ENCODE measurements at regions not wholly inside any gene's neighbourhood (a gene's known extent, or its start where the extent isn't known, plus 50 kb on each side); places are given as distances from the start of the nearest gene placed in this dataset.

GRCh38 chr15:38049891-38050290 lies 115.5 kb downstream of the TMCO5A start:
- peak; percentile 65 for DNase-seq (ENCODE audit: low read depth)
- no peaks in the 10 kb centered on the region for H3K36me3 ChIP-seq (ENCODE audit: control insufficient read depth, insufficient read depth, low read length, severe bottlenecking)
- peaks cover 61% of the 10 kb centered on the region for H3K4me1 ChIP-seq (ENCODE audit: control insufficient read depth, insufficient read depth, low read length)
- H3K9ac ChIP-seq (ENCODE audit: low read length): peak overlapping the region; percentile 41
- no peaks in the 10 kb centered on the region for H3K9me3 ChIP-seq (ENCODE audit: control insufficient read depth, low read length)
- no peaks in the 10 kb centered on the region for H3K27me3 ChIP-seq (replicated peaks; ENCODE audit: control insufficient read depth, insufficient read depth, low read length)
- peak overlapping the region; percentile 44 for H3K4me3 ChIP-seq (ENCODE audit: low read length)

DNA sequence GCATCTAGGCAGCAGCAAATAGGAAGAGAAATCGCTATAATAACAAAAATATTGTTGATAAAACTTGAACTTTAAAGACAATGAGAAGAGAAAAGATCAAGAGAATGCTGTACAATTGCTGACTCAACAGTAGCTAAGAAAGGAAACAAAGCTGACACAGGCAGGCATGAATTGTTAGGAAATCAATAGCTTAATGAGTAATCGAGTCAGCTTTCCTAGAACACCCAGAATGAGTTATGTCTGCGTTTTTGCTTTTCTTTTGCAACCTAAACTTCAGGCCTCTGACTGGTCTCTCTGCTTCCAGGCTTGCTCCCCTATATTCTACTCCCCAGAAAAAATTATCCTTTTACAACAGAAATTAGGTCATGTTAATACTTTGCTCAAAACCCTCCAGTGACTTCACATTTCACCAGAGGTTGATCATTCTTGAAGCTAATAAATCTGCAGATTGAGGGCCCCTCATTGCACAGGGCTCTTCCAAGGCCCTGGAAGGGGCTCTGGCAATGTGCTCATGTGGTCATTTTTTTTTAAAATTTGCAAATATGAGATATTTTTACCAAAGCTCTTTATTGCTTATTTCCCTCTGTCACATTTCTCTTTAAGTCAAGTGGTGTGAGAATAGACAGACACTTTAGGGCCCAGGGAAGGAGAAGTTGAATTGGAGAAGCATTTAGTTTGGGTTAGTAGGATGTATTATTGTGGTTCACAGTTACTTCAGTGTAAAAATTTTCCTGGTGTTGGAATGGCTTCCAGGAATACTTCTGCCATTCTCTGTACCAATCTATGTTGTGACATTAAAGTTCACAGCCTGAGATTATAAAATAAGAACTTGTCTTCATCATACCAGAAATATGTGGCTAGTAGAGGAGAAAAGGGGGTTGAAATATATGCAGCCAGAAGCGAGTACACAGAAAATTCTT lies 116.3 kb downstream of the TMCO5A start:
- Histone ChIP-seq H3K9ac (ENCODE audit: low read length) (peak overlapping the region; percentile 67), H3K27me3 (replicated peaks; ENCODE audit: control insufficient read depth, insufficient read depth, low read length) (no peaks in the 10 kb centered on the region), H3K4me3 (ENCODE audit: low read length) (peak overlapping the region; percentile 44), H3K36me3 (ENCODE audit: control insufficient read depth, insufficient read depth, low read length, severe bottlenecking) (no peaks in the 10 kb centered on the region), H3K4me1 (ENCODE audit: control insufficient read depth, insufficient read depth, low read length) (peaks cover 54% of the 10 kb centered on the region), H3K9me3 (ENCODE audit: control insufficient read depth, low read length) (no peaks in the 10 kb centered on the region)
- DNase-seq (ENCODE audit: low read depth): peak; percentile 70

DNA sequence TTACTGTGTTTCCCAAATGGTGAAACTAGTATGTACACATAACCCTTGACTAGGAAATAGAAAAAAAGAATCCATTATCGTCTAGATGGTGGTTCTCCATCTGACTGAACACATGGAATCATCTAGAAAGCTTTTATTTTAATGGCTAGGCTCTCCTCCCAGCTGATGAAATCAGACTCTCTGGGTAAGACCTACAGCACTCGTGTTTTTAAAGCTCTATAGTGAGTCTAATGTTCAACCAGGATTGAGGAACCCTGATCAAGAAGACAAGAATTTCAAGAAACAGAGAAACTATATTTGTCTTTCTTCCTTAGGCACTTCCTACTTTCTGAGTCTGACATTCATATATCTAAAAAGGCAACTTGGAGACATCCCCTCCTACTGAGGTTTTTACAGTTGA lies 118.8 kb downstream of the TMCO5A start:
- Histone ChIP-seq H3K27me3 (replicated peaks; ENCODE audit: control insufficient read depth, insufficient read depth, low read length) (no peaks in the 10 kb centered on the region), H3K4me1 (ENCODE audit: control insufficient read depth, insufficient read depth, low read length) (peaks cover 51% of the 10 kb centered on the region)

GRCh38 chr15:38053776-38054175 lies 119.3 kb downstream of the TMCO5A start:
- Histone ChIP-seq H3K4me3 (ENCODE audit: low read length) (peak overlapping the region; percentile 9), H3K4me1 (ENCODE audit: control insufficient read depth, insufficient read depth, low read length) (peaks cover 50% of the 10 kb centered on the region), H3K27me3 (replicated peaks; ENCODE audit: control insufficient read depth, insufficient read depth, low read length) (no peaks in the 10 kb centered on the region), H3K9ac (ENCODE audit: low read length) (peak overlapping the region; percentile 30), H3K9me3 (ENCODE audit: control insufficient read depth, low read length) (no peaks in the 10 kb centered on the region), H3K36me3 (ENCODE audit: control insufficient read depth, insufficient read depth, low read length, severe bottlenecking) (no peaks in the 10 kb centered on the region)
- DNase-seq (ENCODE audit: low read depth): no peak

More for the DNA sequence above, 118.8 kb downstream of the TMCO5A start:
- no peak for DNase-seq (ENCODE audit: low read depth)
- Histone ChIP-seq H3K36me3 (ENCODE audit: control insufficient read depth, insufficient read depth, low read length, severe bottlenecking) (no peaks in the 10 kb centered on the region), H3K9me3 (ENCODE audit: control insufficient read depth, low read length) (no peaks in the 10 kb centered on the region), H3K4me3 (ENCODE audit: low read length) (no peak overlapping the region), H3K9ac (ENCODE audit: low read length) (peak overlapping the region; percentile 30)

- Histone ChIP-seq H3K9me3 (ENCODE audit: control insufficient read depth, low read length) (no peaks in the 10 kb centered on the region), H3K4me3 (ENCODE audit: low read length) (no peak overlapping the region), H3K27me3 (replicated peaks; ENCODE audit: control insufficient read depth, insufficient read depth, low read length) (no peaks in the 10 kb centered on the region), H3K36me3 (ENCODE audit: control insufficient read depth, insufficient read depth, low read length, severe bottlenecking) (no peaks in the 10 kb centered on the region), H3K9ac (ENCODE audit: low read length) (no peak overlapping the region), H3K4me1 (ENCODE audit: control insufficient read depth, insufficient read depth, low read length) (peaks cover 51% of the 10 kb centered on the region)
- peak; percentile 35 for DNase-seq (ENCODE audit: low read depth)
Observed at GRCh38 chr15:38054488-38054887, 120.0 kb downstream of the TMCO5A start.

- H3K36me3 ChIP-seq (ENCODE audit: control insufficient read depth, insufficient read depth, low read length, severe bottlenecking): no peaks in the 10 kb centered on the region
- no peaks in the 10 kb centered on the region for H3K9me3 ChIP-seq (ENCODE audit: control insufficient read depth, low read length)
- no peak overlapping the region for H3K9ac ChIP-seq (ENCODE audit: low read length)
- H3K27me3 ChIP-seq (replicated peaks; ENCODE audit: control insufficient read depth, insufficient read depth, low read length): no peaks in the 10 kb centered on the region
- no peak overlapping the region for H3K4me3 ChIP-seq (ENCODE audit: low read length)
- peaks cover 33% of the 10 kb centered on the region for H3K4me1 ChIP-seq (ENCODE audit: control insufficient read depth, insufficient read depth, low read length)
- DNase-seq (ENCODE audit: low read depth): no peak
Observed at GRCh38 chr15:38058596-38059075, 124.2 kb downstream of the TMCO5A start.

DNA sequence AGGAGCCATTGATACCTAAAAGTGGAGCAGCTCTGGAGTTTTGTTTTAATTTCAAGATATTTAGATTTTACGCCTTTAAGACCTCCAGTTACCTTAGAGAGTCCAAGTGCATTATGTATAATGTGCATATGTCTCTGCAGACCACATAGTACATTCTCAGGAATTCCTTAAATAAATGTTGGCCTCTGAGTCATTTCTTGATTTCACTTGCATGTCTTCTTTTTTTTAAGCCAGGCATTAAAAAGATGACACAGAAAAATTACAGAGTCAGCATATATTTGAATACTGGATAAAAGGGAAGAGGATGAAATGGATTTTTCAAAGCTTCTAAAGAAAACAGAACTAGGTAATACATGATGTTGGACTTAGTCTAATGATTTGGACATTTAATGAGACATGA lies 125.2 kb downstream of the TMCO5A start:
- H3K27me3 ChIP-seq (replicated peaks; ENCODE audit: control insufficient read depth, insufficient read depth, low read length): no peaks in the 10 kb centered on the region
- no peaks in the 10 kb centered on the region for H3K9me3 ChIP-seq (ENCODE audit: control insufficient read depth, low read length)
- peaks cover 22% of the 10 kb centered on the region for H3K4me1 ChIP-seq (ENCODE audit: control insufficient read depth, insufficient read depth, low read length)
- peak; percentile 64 for DNase-seq (ENCODE audit: low read depth)
- H3K9ac ChIP-seq (ENCODE audit: low read length): no peak overlapping the region
- H3K36me3 ChIP-seq (ENCODE audit: control insufficient read depth, insufficient read depth, low read length, severe bottlenecking): no peaks in the 10 kb centered on the region
- H3K4me3 ChIP-seq (ENCODE audit: low read length): no peak overlapping the region

DNA sequence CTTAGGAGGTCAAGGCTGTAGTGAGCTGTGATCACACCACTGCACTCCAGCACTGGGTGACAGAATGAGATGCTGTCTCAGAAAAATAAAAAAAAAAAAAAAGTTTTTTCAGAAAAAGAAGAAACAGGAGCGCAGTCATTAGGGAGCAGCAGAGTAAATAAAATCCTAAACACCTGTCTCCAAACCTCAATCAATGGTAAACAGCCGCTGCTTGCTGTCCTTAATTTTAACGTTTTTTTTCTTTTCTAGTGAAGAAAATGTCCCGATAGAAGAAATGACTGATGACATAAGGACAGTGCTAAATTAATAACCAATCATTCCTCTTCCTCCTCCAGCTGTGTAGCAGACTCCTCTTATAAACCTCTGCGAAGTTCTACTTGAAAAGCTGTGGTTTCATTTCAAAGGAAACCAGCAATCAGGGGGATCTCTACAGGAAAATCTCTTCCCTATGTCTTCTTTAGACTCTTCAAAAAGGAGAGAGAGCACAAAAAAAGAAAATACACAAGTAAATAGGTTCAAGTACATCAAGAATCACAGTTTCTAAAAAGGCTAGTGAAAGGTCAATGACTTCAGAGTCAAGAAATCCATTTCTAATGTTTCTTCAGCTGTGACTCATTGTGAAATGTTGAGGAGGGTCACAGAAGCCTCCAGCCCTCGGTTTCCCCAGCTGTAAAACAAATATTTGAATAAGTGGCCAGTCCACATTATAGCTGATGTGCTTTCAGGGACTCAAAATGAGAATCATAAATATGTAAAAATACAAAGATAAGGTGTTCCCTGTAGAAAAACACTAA lies 127.6 kb downstream of the TMCO5A start:
- Histone ChIP-seq H3K4me1 (ENCODE audit: control insufficient read depth, insufficient read depth, low read length) (peaks cover 21% of the 10 kb centered on the region), H3K9me3 (ENCODE audit: control insufficient read depth, low read length) (no peaks in the 10 kb centered on the region), H3K27me3 (replicated peaks; ENCODE audit: control insufficient read depth, insufficient read depth, low read length) (no peaks in the 10 kb centered on the region), H3K4me3 (ENCODE audit: low read length) (peak overlapping the region; percentile 22), H3K36me3 (ENCODE audit: control insufficient read depth, insufficient read depth, low read length, severe bottlenecking) (no peaks in the 10 kb centered on the region), H3K9ac (ENCODE audit: low read length) (no peak overlapping the region)
- DNase-seq (ENCODE audit: low read depth): peak; percentile 50

DNA sequence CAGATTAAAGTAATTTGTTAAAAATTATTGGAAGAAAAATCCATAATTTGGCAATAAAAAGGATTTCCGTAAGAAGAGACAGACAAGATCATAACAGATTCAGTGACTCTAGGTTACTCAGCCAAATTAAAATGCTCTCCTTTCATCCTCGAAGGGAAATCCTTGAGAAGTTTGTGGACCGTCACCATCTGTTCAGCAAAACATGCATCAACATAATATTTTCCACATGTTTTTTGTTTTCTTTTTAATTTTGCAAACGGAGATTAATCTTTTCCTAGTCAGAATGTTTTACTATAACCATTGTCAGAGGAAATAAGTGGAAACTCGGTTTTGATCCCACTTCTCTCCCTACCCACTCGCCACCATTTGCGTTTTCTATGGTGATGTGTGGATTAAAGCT lies 128.3 kb downstream of the TMCO5A start:
- DNase-seq (ENCODE audit: low read depth): peak; percentile 72
- H3K9me3 ChIP-seq (ENCODE audit: control insufficient read depth, low read length): no peaks in the 10 kb centered on the region
- H3K4me3 ChIP-seq (ENCODE audit: low read length): peak overlapping the region; percentile 22
- H3K4me1 ChIP-seq (ENCODE audit: control insufficient read depth, insufficient read depth, low read length): peaks cover 21% of the 10 kb centered on the region
- H3K9ac ChIP-seq (ENCODE audit: low read length): no peak overlapping the region
- no peaks in the 10 kb centered on the region for H3K27me3 ChIP-seq (replicated peaks; ENCODE audit: control insufficient read depth, insufficient read depth, low read length)
- H3K36me3 ChIP-seq (ENCODE audit: control insufficient read depth, insufficient read depth, low read length, severe bottlenecking): no peaks in the 10 kb centered on the region

DNA sequence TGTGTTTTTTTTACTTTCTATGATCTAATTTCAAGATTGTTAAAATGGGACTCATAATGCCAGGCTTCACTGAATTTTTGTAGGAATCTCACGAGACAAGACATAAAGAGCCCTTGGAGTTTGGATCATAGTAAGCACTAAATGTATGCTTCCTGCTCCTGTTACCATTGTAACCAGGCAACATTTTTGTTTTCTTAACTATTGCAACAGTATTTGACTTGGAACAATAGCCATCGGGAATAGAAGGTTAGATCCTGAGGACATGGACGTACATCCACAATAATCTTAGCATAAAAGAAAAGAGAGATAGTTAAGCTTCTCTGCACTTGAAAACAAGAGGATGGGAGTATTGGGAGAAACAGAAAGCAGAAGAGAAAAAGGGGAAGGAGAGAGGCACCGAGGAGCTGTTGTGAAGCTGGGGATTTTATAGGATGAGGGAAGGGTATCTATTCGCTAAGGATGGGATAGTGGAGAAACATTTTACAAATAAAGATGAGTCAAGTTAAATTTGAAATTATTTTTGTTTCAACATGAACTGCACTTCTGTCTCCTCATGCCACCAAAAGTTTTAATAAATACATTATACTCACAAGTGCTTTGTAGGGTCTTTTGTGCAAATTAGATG lies 131.4 kb downstream of the TMCO5A start:
- DNase-seq (ENCODE audit: low read depth): no peak
- Histone ChIP-seq H3K4me1 (ENCODE audit: control insufficient read depth, insufficient read depth, low read length) (peaks cover 31% of the 10 kb centered on the region), H3K9me3 (ENCODE audit: control insufficient read depth, low read length) (no peaks in the 10 kb centered on the region), H3K4me3 (ENCODE audit: low read length) (no peak overlapping the region), H3K36me3 (ENCODE audit: control insufficient read depth, insufficient read depth, low read length, severe bottlenecking) (no peaks in the 10 kb centered on the region), H3K27me3 (replicated peaks; ENCODE audit: control insufficient read depth, insufficient read depth, low read length) (no peaks in the 10 kb centered on the region), H3K9ac (ENCODE audit: low read length) (no peak overlapping the region)

- peaks cover 31% of the 10 kb centered on the region for H3K4me1 ChIP-seq (ENCODE audit: control insufficient read depth, insufficient read depth, low read length)
- no peak overlapping the region for H3K9ac ChIP-seq (ENCODE audit: low read length)
- no peak for DNase-seq (ENCODE audit: low read depth)
- no peaks in the 10 kb centered on the region for H3K36me3 ChIP-seq (ENCODE audit: control insufficient read depth, insufficient read depth, low read length, severe bottlenecking)
- H3K4me3 ChIP-seq (ENCODE audit: low read length): no peak overlapping the region
- no peaks in the 10 kb centered on the region for H3K9me3 ChIP-seq (ENCODE audit: control insufficient read depth, low read length)
- H3K27me3 ChIP-seq (replicated peaks; ENCODE audit: control insufficient read depth, insufficient read depth, low read length): no peaks in the 10 kb centered on the region
Observed at GRCh38 chr15:38066612-38067011, 132.2 kb downstream of the TMCO5A start.

All from adipocyte (in vitro differentiated cells).